Esophagus muscularis mucosa (tissue), 4 donors: ENCODE measurements at regions not wholly inside any gene's neighbourhood (a gene's known extent, or its start where the extent isn't known, plus 50 kb on each side); places are given as distances from the start of the nearest gene placed in this dataset.

ENCODE experiments used
- DNase-seq: peaks from one replicate; pipeline ENCODE4 v3.0.0-alpha.2; 2017; ENCODE audit errors: extremely low spot score
- H3K27ac ChIP-seq, 4 donors: fragments of 200-600 bp; sonication (generic); replicated peaks in 1 of 4; 1 replicate in 3 of 4; 2 replicates in 1 of 4; pipeline ENCODE4 v1.5.1; 2016 to 2019; ENCODE audit warnings: mild to moderate bottlenecking in 1 of 4
- H3K27me3 ChIP-seq, 4 donors: fragments of 200-600 bp; sonication (generic); one replicate each; pipeline versions ENCODE4 v1.5.1 to v1.6.0; 2016 to 2019
- H3K36me3 ChIP-seq, 4 donors: fragments of 200-600 bp; sonication (generic); one replicate each; pipeline ENCODE4 v1.5.1; 2016 to 2019
- H3K4me1 ChIP-seq, 4 donors: fragments of 200-600 bp; sonication (generic); one replicate each; pipeline ENCODE4 v1.5.1; 2016 to 2019
- H3K4me3 ChIP-seq, 4 donors: fragments of 200-600 bp; sonication (generic); 1 replicate in 2 of 4; 2 replicates in 2 of 4; pipeline ENCODE4 v1.5.1; 2016 to 2019; ENCODE audit warnings: mild to moderate bottlenecking in 4 of 4, moderate library complexity in 1 of 4
- H3K9me3 ChIP-seq, 4 donors: fragments of 200-600 bp; sonication (generic); 1 replicate in 3 of 4; 2 replicates in 1 of 4; pipeline ENCODE4 v1.5.1; 2016 to 2019
- EP300 ChIP-seq: sonication (generic); formaldehyde crosslinking; IDR thresholded peaks from one replicate; pipeline ENCODE4 v1.6.1; 2017; ENCODE audit warnings: antibody characterized with exemption
- POLR2A ChIP-seq: fragments of 450-650 bp; IDR thresholded peaks from one replicate; pipeline ENCODE4 v1.6.1; 2017; ENCODE audit warnings: antibody characterized with exemption, moderate library complexity, mild to moderate bottlenecking, low read depth
- POLR2AphosphoS5 ChIP-seq, 2 donors: sonication (generic); formaldehyde crosslinking; IDR thresholded peaks; one replicate each; pipeline ENCODE4 v1.6.1; 2017; ENCODE audit warnings: antibody characterized with exemption in 2 of 2
- WGBS: methylation state at CpG from one replicate; pipeline ENCODE4 v1.1.5; 2018; 5-methylcytosine and 5-hydroxymethylcytosine counted together
- intact Hi-C: fragments of 100-400 bp; cut with DNase I; formaldehyde crosslinking; loops from one replicate; pipeline ENCODE4 v1.15.1; 2023
- TF ChIP-seq, protein P1 (sequence below), 3 experiments: fragments of 200-600 bp in 2 of 3; fragments of 450-650 bp in 1 of 3; sonication (generic) in 2 of 3; IDR thresholded peaks; one replicate each; pipeline ENCODE4 v1.5.1; 2017 to 2019; ENCODE audit warnings: antibody characterized with exemption in 3 of 3, mild to moderate bottlenecking in 2 of 3, moderate library complexity in 1 of 3

- Histone ChIP-seq H3K36me3 (no peaks in the 10 kb centered on the region), H3K27ac (no peak overlapping the region), H3K27me3 (peaks cover 0 to 21% (median 0%) of the 10 kb centered on the region in 4 donors), H3K4me1 (no peaks in the 10 kb centered on the region), H3K9me3 (no peaks in the 10 kb centered on the region), H3K4me3 (no peak overlapping the region)
- intact Hi-C loops, result no loop called here
- no peak for DNase-seq
- TF ChIP-seq POLR2A (no peak), EP300 (no peak), POLR2AphosphoS5 (IDR thresholded peaks at IDR 0.05) (no peak)
- TF ChIP-seq, protein P1, sequence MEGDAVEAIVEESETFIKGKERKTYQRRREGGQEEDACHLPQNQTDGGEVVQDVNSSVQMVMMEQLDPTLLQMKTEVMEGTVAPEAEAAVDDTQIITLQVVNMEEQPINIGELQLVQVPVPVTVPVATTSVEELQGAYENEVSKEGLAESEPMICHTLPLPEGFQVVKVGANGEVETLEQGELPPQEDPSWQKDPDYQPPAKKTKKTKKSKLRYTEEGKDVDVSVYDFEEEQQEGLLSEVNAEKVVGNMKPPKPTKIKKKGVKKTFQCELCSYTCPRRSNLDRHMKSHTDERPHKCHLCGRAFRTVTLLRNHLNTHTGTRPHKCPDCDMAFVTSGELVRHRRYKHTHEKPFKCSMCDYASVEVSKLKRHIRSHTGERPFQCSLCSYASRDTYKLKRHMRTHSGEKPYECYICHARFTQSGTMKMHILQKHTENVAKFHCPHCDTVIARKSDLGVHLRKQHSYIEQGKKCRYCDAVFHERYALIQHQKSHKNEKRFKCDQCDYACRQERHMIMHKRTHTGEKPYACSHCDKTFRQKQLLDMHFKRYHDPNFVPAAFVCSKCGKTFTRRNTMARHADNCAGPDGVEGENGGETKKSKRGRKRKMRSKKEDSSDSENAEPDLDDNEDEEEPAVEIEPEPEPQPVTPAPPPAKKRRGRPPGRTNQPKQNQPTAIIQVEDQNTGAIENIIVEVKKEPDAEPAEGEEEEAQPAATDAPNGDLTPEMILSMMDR (IDR thresholded peaks at IDR 0.05), result no peak
- 61% methylated on average over 8 of the region's 12 CpGs for WGBS
These were observed 111.1 kb downstream of the TPRA1 start for GRCh38 chr3:127479449-127479848.

DNA sequence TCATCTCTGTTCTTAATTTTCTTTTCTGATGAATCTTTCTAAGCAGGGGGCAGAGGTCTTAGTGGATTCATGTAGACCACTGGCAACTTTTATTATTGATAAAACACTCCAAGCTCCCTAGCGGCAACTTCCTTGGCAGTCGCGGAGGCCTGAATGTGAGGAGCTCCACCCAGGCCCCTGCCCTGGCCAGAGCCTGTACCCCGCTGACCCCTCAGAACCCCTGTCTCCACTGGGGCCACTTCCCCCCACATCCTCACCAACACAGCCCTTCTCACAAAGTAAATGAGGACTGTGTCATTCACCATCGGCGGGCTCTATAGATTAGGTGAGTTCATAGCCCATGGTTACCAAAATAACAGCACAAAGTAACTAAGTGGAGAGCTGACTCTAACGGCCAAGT lies 111.6 kb downstream of the TPRA1 start:
- no peak for DNase-seq
- Histone ChIP-seq H3K27me3 (peaks cover 0 to 17% (median 0%) of the 10 kb centered on the region in 4 donors), H3K36me3 (no peaks in the 10 kb centered on the region), H3K4me3 (no peak overlapping the region), H3K4me1 (no peaks in the 10 kb centered on the region), H3K9me3 (no peaks in the 10 kb centered on the region), H3K27ac (no peak overlapping the region)
- TF ChIP-seq, protein P1 (IDR thresholded peaks at IDR 0.05), result no peak
- no peak for TF ChIP-seq POLR2AphosphoS5 (IDR thresholded peaks at IDR 0.05)
- TF ChIP-seq EP300, result no peak
- TF ChIP-seq POLR2A, result no peak
- intact Hi-C loops, result no loop called here
- 86% methylated on average over 7 of the region's 7 CpGs for WGBS

- no peak for TF ChIP-seq POLR2A
- no peak for TF ChIP-seq POLR2AphosphoS5 (IDR thresholded peaks at IDR 0.05)
- TF ChIP-seq, protein P1 (IDR thresholded peaks at IDR 0.05), result no peak
- TF ChIP-seq EP300, result no peak
- no peak for DNase-seq
- intact Hi-C loops, result no loop called here
These were observed 113.1 kb downstream of the TPRA1 start for GRCh38 chr3:127477396-127477795.

GRCh38 chr3:127476936-127477335 lies 113.6 kb downstream of the TPRA1 start:
- DNase-seq, result no peak
- Histone ChIP-seq H3K4me1 (no peaks in the 10 kb centered on the region), H3K4me3 (no peak overlapping the region), H3K9me3 (no peaks in the 10 kb centered on the region), H3K27me3 (peaks cover 0 to 21% (median 0%) of the 10 kb centered on the region in 4 donors), H3K36me3 (no peaks in the 10 kb centered on the region), H3K27ac (no peak overlapping the region)
- intact Hi-C loops, result no loop called here
- no peak for TF ChIP-seq EP300
- TF ChIP-seq POLR2AphosphoS5 (IDR thresholded peaks at IDR 0.05), result no peak
- no peak for TF ChIP-seq POLR2A
- TF ChIP-seq, protein P1 (IDR thresholded peaks at IDR 0.05), result no peak
- 77% methylated on average over 12 of the region's 12 CpGs for WGBS

More at GRCh38 chr3:127477396-127477795, 113.1 kb downstream of the TPRA1 start:
- Histone ChIP-seq H3K27ac (no peak overlapping the region), H3K36me3 (no peaks in the 10 kb centered on the region), H3K9me3 (no peaks in the 10 kb centered on the region), H3K4me1 (no peaks in the 10 kb centered on the region), H3K27me3 (peaks cover 0 to 21% (median 0%) of the 10 kb centered on the region in 4 donors), H3K4me3 (no peak overlapping the region)
- 77% methylated on average over 8 of the region's 8 CpGs for WGBS

DNA sequence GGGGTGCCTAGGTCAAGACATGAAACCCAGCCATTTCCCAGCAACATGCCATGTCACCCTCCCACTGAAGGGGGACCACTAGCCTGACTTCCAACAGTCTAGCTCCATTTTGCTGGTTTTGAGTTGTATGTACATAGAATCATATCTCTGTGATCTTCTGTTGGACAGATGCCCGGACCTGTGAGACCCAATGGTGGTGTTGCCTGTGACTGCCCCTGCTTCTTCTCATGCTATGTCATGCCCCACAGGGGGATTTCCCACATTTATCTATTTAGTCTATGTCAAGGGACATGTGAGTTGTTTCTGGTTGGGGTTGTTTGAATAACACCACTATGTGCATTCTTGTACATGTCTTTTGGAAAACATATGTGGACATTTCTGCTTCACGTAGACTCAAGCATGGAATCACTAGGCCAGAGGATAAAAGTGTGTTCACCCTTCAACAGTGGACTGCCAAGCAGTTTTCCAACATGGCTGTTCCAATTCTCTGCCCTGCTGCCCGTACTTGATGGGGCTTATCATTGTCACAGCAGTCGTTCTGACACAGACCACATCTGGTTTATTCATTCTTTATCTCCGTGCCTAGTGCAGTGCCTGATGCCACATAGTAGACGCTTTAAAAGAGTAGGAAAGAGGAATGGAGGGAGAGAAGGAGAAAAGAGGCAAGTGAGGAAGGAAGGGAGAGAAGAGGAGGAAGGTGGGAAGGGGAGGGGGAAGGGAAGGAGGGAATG lies 114.4 kb downstream of the TPRA1 start:
- no peaks in the 10 kb centered on the region for H3K9me3 ChIP-seq
- 84% methylated on average over 6 of the region's 6 CpGs for WGBS

More for the DNA sequence above, 114.4 kb downstream of the TPRA1 start:
- no peak overlapping the region for H3K4me3 ChIP-seq
- no peaks in the 10 kb centered on the region for H3K36me3 ChIP-seq
- no peak for TF ChIP-seq POLR2AphosphoS5 (IDR thresholded peaks at IDR 0.05)
- no peak for TF ChIP-seq EP300
- TF ChIP-seq, protein P1 (IDR thresholded peaks at IDR 0.05), result no peak
- no peak for TF ChIP-seq POLR2A
- H3K27me3 ChIP-seq, result peaks cover 0 to 21% (median 0%) of the 10 kb centered on the region in 4 donors
- intact Hi-C loops, result no loop called here
- DNase-seq, result no peak
- H3K27ac ChIP-seq, result no peak overlapping the region
- no peaks in the 10 kb centered on the region for H3K4me1 ChIP-seq
